ENCODE measurements at regions not wholly inside any gene's neighbourhood (a gene's known extent, or its start where the extent isn't known, plus 50 kb on each side); places are given as distances from the start of the nearest gene placed in this dataset.
"Not testable (repeated sequence)": the region's sequence is repeated elsewhere in the genome, so short reads cannot be mapped to it uniquely, and the experiment has no call there.

- no peak for DNase-seq (ENCODE audit: low spot score)
Measured at GRCh38 chr2:235399895-235400294, 93.9 kb upstream of the AGAP1 start.

- no peak for DNase-seq (ENCODE audit: low spot score)
Measured at GRCh38 chr2:235402422-235402821, 91.4 kb upstream of the AGAP1 start.

- DNase-seq (ENCODE audit: low spot score): no peak
Measured at GRCh38 chr2:235405612-235406361, 88.1 kb upstream of the AGAP1 start.

DNA sequence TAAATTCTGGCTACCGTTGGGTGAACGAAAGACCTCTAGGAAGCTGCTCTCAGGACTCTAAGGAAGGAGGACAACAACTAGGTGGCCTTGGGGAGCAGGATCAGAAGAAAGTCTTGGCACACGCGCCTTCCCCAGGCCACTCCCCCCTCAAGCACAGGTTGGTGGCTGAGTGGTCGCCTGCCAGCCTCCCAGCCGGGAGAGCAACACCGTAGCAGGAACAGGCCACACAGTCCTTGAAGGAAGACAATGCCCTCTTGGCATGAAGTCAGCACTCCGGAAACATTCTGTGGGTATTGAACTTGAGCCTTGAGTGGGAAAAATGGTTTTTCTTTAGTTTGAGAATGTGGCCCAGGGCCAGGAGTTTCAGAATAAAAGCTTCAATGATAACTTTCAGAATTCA lies 87.4 kb upstream of the AGAP1 start:
- no peak for DNase-seq (ENCODE audit: low spot score)

DNA sequence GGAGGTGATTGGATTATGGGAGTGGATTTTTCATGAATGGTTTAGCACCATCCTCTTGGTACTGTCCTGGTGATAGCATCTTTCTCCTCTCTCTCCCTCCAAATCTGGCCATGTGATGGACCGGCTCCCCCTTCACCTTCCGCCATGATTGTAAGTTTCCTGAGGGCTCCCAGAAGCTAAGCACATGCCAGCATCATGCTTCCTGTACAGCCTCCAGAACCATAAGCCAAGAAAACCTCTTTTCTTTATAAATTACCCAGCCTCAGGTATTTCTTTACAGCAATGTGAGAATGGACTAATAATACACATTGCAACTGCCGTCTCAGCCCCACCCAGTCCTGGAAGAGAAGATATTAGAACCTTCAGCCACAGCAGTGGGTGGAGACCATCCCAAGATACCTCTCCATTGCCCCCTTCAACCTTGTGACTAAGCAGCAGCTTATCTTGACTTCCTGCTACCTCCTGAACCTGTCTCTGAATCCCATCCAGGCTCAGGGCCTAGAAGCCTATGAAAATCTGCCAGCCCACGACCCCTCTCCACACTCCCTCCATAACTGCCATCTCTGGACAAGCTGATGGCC lies 81.8 kb upstream of the AGAP1 start:
- DNase-seq (ENCODE audit: low spot score): no peak

DNA sequence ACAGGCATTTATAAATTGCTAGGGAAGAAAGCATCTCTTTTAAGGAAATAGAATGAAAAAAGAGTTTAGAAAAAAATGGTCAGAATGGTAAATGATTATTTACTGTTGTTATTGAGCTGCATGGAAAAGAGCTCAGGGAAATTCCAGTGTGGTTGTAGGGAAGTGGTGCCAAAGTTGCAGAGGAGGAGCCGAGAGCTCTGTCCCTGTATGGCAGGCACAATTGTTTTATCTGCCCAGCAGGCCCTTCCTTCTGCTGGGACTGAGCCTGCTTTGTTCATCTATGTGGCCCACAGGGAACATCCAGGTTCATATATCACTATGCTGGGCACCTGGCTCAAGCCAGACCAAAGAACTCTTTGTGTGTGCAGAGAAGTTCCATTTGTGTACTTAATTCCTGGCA lies 80.8 kb upstream of the AGAP1 start:
- DNase-seq (ENCODE audit: low spot score): no peak

DNA sequence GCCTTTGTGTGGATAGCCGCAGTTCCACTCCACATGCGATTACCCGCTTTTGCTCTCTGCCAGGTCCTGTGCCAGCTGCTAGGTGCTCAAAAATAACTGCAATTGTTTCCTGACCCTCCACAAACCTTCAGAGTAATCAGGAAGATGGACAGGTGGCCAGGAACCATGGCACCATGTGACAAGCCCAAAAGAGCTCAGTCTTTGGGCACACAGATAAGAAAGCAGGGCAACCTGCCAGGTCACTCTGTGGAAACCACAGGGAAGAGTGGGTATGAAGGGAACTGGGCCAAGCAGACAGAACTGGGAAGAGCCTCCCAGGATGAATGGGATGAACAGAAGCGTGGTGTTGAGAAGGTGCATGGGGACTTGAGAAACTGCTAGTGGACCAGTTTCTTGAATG lies 79.4 kb upstream of the AGAP1 start:
- DNase-seq (ENCODE audit: low spot score): no peak

- no peak for DNase-seq (ENCODE audit: low spot score)
Measured at GRCh38 chr2:235416858-235417499, 76.9 kb upstream of the AGAP1 start.

- DNase-seq (ENCODE audit: low spot score): no peak
Measured at GRCh38 chr2:235418918-235419317, 74.9 kb upstream of the AGAP1 start.

DNA sequence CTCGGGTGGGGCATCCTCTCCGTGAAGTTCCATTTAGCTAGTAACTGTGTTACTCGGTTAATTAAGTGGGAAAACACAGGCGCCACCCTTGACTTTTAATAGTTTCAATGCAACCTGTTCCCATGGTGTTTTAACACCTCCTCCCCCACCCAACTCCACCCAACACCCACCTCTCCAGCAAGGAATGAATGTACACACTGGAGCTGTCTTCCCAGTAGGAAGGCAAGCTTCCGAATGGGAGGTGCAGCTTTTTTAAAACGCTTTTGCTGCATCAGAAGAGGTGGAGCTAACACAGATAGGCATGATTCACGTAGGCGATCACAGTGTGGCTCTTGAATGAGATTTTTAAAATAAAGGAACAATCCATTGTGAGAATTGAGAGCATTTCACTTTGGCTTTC lies 73.8 kb upstream of the AGAP1 start:
- DNase-seq (ENCODE audit: low spot score): no peak

GRCh38 chr2:235421618-235422017 lies 72.2 kb upstream of the AGAP1 start:
- no peak for DNase-seq (ENCODE audit: low spot score)

DNA sequence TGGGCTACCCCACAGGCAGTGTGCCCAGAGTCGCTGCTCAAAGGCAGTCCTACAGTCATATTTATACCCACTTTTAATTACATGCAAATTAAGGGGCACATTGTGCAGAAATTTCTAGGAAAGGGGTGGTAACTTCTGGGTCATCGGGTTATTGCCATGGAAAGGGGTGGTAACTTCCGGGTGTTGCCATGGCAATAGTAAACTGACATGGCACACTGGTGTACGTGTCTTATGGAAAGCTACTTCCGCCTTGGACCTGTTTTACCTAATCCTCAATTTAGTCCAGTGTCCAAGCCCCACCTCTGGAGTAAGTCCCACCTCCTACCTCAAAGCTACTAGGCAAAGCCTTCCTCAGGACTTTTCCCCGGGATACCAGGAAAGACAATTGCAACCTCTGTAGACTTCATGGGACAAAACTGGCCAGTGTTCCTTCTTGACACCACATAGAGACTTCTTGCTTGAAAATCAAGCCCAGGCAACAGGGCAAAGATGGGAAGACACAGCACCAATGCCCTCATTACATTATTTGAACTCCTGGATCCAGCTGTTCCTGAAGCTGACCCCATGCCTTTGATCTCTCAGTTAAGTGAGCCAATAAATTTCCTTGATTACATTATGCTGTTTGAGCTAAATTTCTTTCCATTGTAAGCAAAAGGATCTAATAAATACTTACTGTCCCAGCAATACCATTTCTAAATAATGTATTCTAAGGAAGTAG lies 63.3 kb upstream of the AGAP1 start:
- no peak for DNase-seq (ENCODE audit: low spot score)

GRCh38 chr2:235432741-235433520 lies 60.9 kb upstream of the AGAP1 start:
- DNase-seq (ENCODE audit: low spot score): no peak

DNA sequence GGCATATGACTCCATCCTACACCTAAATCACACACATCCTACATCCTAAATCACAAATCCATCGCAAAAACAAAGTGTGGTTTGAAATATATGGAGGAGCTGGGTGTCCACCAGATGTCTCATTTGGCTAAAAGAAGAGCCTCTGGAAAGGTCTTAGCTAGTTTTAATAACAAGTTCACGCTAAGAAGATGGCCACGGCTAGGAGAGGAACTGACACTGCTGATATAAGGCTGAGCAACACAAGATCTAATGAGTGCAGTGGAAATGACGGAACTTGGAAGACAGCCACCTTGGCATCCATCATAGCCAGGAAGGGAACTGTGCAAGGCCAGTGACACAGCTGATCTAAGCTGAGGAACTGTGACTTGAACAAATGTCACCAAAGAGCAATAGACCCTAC lies 60.0 kb upstream of the AGAP1 start:
- no peak for DNase-seq (ENCODE audit: low spot score)

DNA sequence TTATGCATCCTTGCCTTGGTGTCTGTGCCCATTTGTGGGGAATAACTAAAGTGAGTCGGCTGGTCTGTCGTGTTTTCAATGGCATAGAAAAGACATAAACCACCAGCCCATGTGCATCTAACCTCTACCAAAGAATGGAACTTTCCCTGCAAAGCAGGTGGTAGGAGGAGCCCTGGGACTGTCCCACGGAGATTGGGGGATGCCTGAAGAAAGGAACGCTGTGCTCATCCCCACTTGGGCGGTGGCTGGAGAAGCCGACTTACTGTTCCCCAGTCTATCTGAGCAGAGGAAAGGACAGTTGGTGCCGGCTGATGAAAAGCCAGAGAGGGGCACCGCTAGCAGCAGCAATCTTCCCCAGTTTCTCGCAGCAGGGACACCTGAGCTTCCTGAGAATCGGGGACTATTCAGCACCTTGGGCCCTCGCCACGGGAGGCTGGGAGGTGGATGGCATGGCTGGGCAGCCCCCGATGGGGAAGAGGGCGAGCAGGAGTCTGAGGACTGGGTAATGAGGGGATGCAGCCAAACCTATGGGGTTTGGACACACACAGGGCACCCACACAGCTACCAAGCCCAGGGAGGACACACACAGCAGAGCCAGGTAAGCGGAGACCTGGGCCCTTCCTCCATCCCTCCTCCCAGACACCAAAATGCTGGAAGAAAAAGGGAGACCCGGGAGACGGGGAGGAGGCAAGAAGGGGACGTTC lies 53.7 kb upstream of the AGAP1 start:
- no peak for DNase-seq (ENCODE audit: low spot score)

DNA sequence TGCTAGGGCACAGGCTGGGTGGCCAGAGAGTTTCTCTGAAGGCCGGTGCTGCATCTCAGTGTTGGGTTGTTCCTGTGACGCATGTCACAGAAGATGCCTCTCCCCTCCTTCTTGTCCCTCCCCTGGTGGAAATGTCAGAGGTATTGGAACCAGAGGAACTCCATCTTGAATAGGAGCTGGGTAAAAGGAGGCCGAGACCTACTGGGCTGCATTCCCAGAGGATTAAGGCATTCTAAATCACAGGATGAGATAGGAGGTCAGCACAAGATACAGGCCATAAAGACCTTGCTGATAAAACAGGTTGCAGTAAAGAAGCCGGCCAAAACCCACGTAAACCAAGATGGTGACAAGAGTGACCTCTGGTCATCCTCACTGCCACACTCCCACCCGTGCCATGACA lies 50.3 kb upstream of the AGAP1 start:
- DNase-seq (ENCODE audit: low spot score): not testable (repeated sequence)
